ENCODE measurements at regions not wholly inside any gene's neighbourhood (a gene's known extent, or its start where the extent isn't known, plus 50 kb on each side); places are given as distances from the start of the nearest gene placed in this dataset.

GRCh38 chrX:471281-471680 lies 84.6 kb upstream of the PPP2R3B start (continued):
- TF ChIP-seq CHD7 (IDR thresholded peaks at IDR 0.05; ENCODE audit: insufficient replicate concordance, low read length), result no peak
- no peak for TF ChIP-seq PHF8 (conservative IDR thresholded peaks at IDR 0.05; ENCODE audit: low read depth, low read length)
- TF ChIP-seq SP1 (IDR thresholded peaks at IDR 0.05; ENCODE audit: low read depth, low read length), result no peak
- TF ChIP-seq SIN3A (conservative IDR thresholded peaks at IDR 0.05 in 1 of 2, IDR thresholded peaks at IDR 0.05 in 1 of 2; ENCODE audit: low read depth in 1 of 2, low read length in 2 of 2), result no peak
- TF ChIP-seq E2F6 (IDR thresholded peaks at IDR 0.05), result no peak
- no peak for TF ChIP-seq ASH2L (IDR thresholded peaks at IDR 0.05; ENCODE audit: low read length)
- TF ChIP-seq NRF1 (IDR thresholded peaks at IDR 0.05; ENCODE audit: low read depth, low read length), result no peak
